Calu3 (cell line): ENCODE measurements at regions not wholly inside any gene's neighbourhood (a gene's known extent, or its start where the extent isn't known, plus 50 kb on each side); places are given as distances from the start of the nearest gene placed in this dataset.
"Not testable (repeated sequence)": the region's sequence is repeated elsewhere in the genome, so short reads cannot be mapped to it uniquely, and the experiment has no call there.

Experiments used
- BruUV-seq: library from RNA; stranded (reverse); fragments of 400-500 nt; replicated peaks from 2 replicates; lab custom pipeline; 2021; lab: Mats Ljungman, UMichigan
- CTCF ChIA-PET: fragments of 300-600 bp; sonication (Branson Sonifier 250); formaldehyde crosslinking; loops from one replicate; lab custom pipeline; 2022; ENCODE audit warnings: antibody characterized with exemption; lab: Charles Lee
- DNase-seq: peaks from one replicate; pipeline ENCODE4 v3.0.0; 2022
- H3K27ac Mint-ChIP-seq: one replicate; pipeline ENCODE4 v1.8.0; 2022; ENCODE audit warnings: mixed read lengths; ENCODE audit not compliant: unreplicated experiment
- H3K27me3 Mint-ChIP-seq: one replicate; pipeline ENCODE4 v1.8.0; 2022; ENCODE audit warnings: mixed read lengths; ENCODE audit not compliant: unreplicated experiment
- H3K36me3 Mint-ChIP-seq: one replicate; pipeline ENCODE4 v1.8.0; 2022; ENCODE audit warnings: mild to moderate bottlenecking, moderate library complexity, mixed read lengths; ENCODE audit not compliant: insufficient read depth, unreplicated experiment
- H3K4me1 Mint-ChIP-seq: one replicate; pipeline ENCODE4 v1.8.0; 2022; ENCODE audit warnings: mild to moderate bottlenecking, low read depth, mixed read lengths; ENCODE audit not compliant: unreplicated experiment
- H3K4me3 Mint-ChIP-seq: one replicate; pipeline ENCODE4 v1.8.0; 2022; ENCODE audit warnings: mild to moderate bottlenecking, low read depth, moderate library complexity, mixed read lengths; ENCODE audit not compliant: unreplicated experiment
- H3K9me3 Mint-ChIP-seq: one replicate; pipeline ENCODE4 v1.8.0; 2022; ENCODE audit warnings: low read depth, mixed read lengths; ENCODE audit not compliant: unreplicated experiment
- intact Hi-C: fragments of 100-400 bp; cut with micrococcal nuclease; formaldehyde crosslinking; loops from one replicate; pipeline ENCODE4 v1.10.0; 2022; ENCODE audit not compliant: unreplicated experiment
- TF ChIP-seq, protein P1 (sequence below): fragments of 200-600 bp; IDR thresholded peaks from one replicate; pipeline ENCODE4 v1.8.0; 2022; ENCODE audit warnings: antibody characterized with exemption; ENCODE audit not compliant: unreplicated experiment

DNA sequence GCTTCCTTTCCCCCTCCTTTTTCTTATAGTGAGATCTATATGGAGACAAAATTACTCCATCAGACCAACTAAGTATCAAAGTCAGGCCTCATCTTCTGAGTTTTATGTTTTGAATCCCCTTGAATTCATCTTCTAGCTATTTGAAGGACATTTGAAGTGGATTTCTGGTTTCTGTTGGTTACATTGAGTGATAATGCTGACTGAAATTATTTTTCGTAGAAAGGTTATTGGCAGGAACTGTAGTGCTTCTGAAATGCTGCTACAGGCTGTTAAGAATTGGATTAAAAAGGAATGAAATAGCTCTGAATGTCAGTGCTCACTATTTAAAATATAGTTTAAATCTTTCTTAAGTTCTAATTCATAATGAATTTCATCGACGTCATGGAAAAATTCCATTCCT lies 361.0 kb upstream of the TMEFF2 start:
- CTCF ChIA-PET = no interaction called here
- H3K27me3 Mint-ChIP-seq = no peaks in the 10 kb centered on the region

GRCh38 chr2:192551760-192552159 lies 357.0 kb upstream of the TMEFF2 start:
- intact Hi-C loops = no loop called here
- no peaks in the 10 kb centered on the region for H3K36me3 Mint-ChIP-seq
- no peaks in the 10 kb centered on the region for H3K27me3 Mint-ChIP-seq
- BruUV-seq = no TSS peak
- CTCF ChIA-PET = no interaction called here
- H3K27ac Mint-ChIP-seq = no peak overlapping the region
- TF ChIP-seq, protein P1, sequence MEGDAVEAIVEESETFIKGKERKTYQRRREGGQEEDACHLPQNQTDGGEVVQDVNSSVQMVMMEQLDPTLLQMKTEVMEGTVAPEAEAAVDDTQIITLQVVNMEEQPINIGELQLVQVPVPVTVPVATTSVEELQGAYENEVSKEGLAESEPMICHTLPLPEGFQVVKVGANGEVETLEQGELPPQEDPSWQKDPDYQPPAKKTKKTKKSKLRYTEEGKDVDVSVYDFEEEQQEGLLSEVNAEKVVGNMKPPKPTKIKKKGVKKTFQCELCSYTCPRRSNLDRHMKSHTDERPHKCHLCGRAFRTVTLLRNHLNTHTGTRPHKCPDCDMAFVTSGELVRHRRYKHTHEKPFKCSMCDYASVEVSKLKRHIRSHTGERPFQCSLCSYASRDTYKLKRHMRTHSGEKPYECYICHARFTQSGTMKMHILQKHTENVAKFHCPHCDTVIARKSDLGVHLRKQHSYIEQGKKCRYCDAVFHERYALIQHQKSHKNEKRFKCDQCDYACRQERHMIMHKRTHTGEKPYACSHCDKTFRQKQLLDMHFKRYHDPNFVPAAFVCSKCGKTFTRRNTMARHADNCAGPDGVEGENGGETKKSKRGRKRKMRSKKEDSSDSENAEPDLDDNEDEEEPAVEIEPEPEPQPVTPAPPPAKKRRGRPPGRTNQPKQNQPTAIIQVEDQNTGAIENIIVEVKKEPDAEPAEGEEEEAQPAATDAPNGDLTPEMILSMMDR = no peak
- H3K4me1 Mint-ChIP-seq = no peaks in the 10 kb centered on the region
- no peak for DNase-seq
- no peaks in the 10 kb centered on the region for H3K9me3 Mint-ChIP-seq
- H3K4me3 Mint-ChIP-seq = no peak overlapping the region

More for the DNA sequence above, 361.0 kb upstream of the TMEFF2 start:
- no peaks in the 10 kb centered on the region for H3K9me3 Mint-ChIP-seq
- BruUV-seq = no TSS peak
- H3K36me3 Mint-ChIP-seq = no peaks in the 10 kb centered on the region
- H3K4me1 Mint-ChIP-seq = peaks cover 17% of the 10 kb centered on the region
- TF ChIP-seq, protein P1 = no peak
- intact Hi-C loops = loop anchor here (5.0 kb wide), 1 partner anchor 363 kb away; the partner anchor contains the start of gene TMEFF2
- H3K27ac Mint-ChIP-seq = no peak overlapping the region
- DNase-seq = no peak
- H3K4me3 Mint-ChIP-seq = no peak overlapping the region

DNA sequence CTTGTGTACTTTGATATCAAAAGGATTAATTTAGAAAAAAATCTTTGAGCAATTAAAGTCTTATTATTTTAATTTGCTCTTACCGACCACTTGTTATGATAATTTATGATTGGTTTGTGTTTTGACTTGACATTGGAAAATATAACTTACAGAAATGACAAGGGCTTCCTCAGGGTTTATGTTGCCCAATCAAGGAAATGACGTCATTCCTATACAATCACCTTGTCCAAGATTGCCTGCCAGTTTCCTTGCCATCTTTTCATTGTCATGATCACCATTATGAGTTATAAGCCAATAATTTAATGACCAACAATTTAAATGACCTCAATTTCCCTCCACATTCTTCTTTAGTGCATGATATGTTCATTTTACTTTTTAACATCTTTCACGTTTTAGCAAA lies 351.8 kb upstream of the TMEFF2 start:
- DNase-seq = no peak
- CTCF ChIA-PET = no interaction called here
- intact Hi-C loops = no loop called here
- Mint-ChIP-seq H3K4me1 (peaks cover 9% of the 10 kb centered on the region), H3K4me3 (no peak overlapping the region), H3K36me3 (no peaks in the 10 kb centered on the region), H3K27me3 (no peaks in the 10 kb centered on the region), H3K9me3 (no peaks in the 10 kb centered on the region), H3K27ac (peak overlapping the region; percentile 60)
- TF ChIP-seq, protein P1 = no peak
- BruUV-seq = no TSS peak

- CTCF ChIA-PET = no interaction called here
- H3K4me1 Mint-ChIP-seq = peaks cover 11% of the 10 kb centered on the region
- DNase-seq = no peak
- no peaks in the 10 kb centered on the region for H3K9me3 Mint-ChIP-seq
- TF ChIP-seq, protein P1 = no peak
- no peaks in the 10 kb centered on the region for H3K36me3 Mint-ChIP-seq
- H3K27ac Mint-ChIP-seq = no peak overlapping the region
- no peak overlapping the region for H3K4me3 Mint-ChIP-seq
- BruUV-seq = no TSS peak
- no peaks in the 10 kb centered on the region for H3K27me3 Mint-ChIP-seq
- intact Hi-C loops = no loop called here
Observed at GRCh38 chr2:192544371-192544955, 349.7 kb upstream of the TMEFF2 start.

DNA sequence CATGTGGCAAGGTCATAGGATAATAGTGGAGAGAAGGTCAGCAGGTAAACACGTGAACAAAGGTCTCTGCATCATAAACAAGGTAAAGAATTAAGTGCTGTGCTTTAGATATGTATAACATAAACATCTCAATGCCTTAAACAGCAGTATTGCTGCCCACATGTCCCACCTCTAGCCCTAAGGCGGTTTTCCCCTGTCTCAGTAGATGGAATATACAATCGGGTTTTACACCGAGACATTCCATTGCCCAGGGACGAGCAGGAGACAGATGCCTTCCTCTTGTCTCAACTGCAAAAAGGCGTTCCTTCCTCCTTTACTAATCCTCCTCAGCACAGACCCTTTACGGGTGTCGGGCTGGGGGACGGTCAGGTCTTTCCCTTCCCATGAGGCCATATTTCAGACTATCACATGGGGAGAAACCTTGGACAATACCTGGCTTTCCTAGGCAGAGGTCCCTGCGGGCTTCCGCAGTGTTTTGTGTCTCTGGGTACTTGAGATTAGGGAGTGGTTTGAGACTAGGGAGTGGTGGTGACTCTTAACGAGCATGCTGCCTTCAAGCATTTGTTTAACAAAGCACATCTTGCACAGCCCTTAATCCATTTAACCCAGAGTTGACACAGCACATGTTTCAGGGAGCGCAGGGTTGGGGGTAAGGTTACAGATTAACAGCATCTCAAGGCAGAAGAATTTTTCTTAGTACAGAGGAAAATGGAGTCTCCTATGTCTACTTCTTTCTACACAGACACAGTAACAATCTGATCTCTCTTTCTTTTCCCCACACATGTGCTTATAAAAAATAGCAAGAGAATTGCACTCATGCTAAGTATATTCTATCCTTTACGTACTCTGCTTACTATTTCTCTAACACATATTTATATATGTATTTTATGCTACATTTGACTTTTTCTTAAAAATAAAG lies 347.7 kb upstream of the TMEFF2 start:
- DNase-seq = peak; percentile 47
- CTCF ChIA-PET, H3K27me3 Mint-ChIP-seq, H3K9me3 Mint-ChIP-seq, BruUV-seq, H3K36me3 Mint-ChIP-seq, intact Hi-C loops: not testable (repeated sequence)
- Mint-ChIP-seq H3K4me1 (peaks cover 11% of the 10 kb centered on the region), H3K4me3 (peak overlapping the region; percentile 11), H3K27ac (peak overlapping the region; percentile 11)
